HEK293 (cell line): ENCODE measurements at regions not wholly inside any gene's neighbourhood (a gene's known extent, or its start where the extent isn't known, plus 50 kb on each side); places are given as distances from the start of the nearest gene placed in this dataset.
A peak's percentile ranks its signal among the peaks of the same experiment; 100 is the strongest.

Source experiments
- CTCF ChIA-PET: fragments of 350-600 bp; formaldehyde crosslinking; extraction: SDS; loops from one replicate; lab custom pipeline; 2021; ENCODE audit warnings: antibody characterized with exemption; lab: Yijun Ruan, JAX
- POLR2A ChIA-PET: fragments of 300-600 bp; formaldehyde crosslinking; extraction: SDS; loops from one replicate; lab custom pipeline; 2020; ENCODE audit warnings: antibody characterized with exemption, inconsistent platforms; lab: Yijun Ruan, JAX
- H3K27ac ChIP-seq: fragments of 200-500 bp; sonication (Bioruptor generic); 2 replicates; pipeline ENCODE4 v1.5.1; 2014; ENCODE audit warnings: low read depth, low read length, control low read depth, inconsistent platforms; ENCODE audit errors: extremely low read depth
- H3K36me3 ChIP-seq, 2 experiments: fragments of 200-500 bp in 1 of 2; sonication (Bioruptor generic) in 1 of 2; 1 replicate in 1 of 2; 2 replicates in 1 of 2; pipeline ENCODE4 v1.5.1; 2014 to 2017; ENCODE audit warnings: inconsistent platforms in 2 of 2, low read length in 2 of 2; ENCODE audit not compliant: control insufficient read depth in 2 of 2, insufficient read depth in 1 of 2
- H3K4me1 ChIP-seq: fragments of 200-500 bp; sonication (Bioruptor generic); 2 replicates; pipeline ENCODE4 v1.5.1; 2014; ENCODE audit warnings: mild to moderate bottlenecking, low read length, inconsistent platforms; ENCODE audit not compliant: control insufficient read depth, insufficient read depth
- H3K4me3 ChIP-seq: 2 replicates; pipeline ENCODE4 v1.5.1; 2011; ENCODE audit warnings: low read depth, mild to moderate bottlenecking, control low read depth, low read length, moderate library complexity
- H3K9me3 ChIP-seq: fragments of 200-500 bp; sonication (Bioruptor generic); 2 replicates; pipeline ENCODE4 v1.5.1; 2014; ENCODE audit warnings: low read depth, low read length, inconsistent platforms; ENCODE audit not compliant: control insufficient read depth, insufficient read depth
- BCL6B ChIP-seq: fragments of 450-650 bp; formaldehyde crosslinking; IDR thresholded peaks from 2 replicates; pipeline ENCODE4 v1.5.1; 2017; ENCODE audit warnings: missing biosample characterization, missing genetic modification characterization
- EGR2 ChIP-seq: fragments of 450-650 bp; formaldehyde crosslinking; IDR thresholded peaks from 2 replicates; pipeline ENCODE4 v1.5.1; 2016; ENCODE audit warnings: low read depth, missing biosample characterization, missing genetic modification characterization
- GLI4 ChIP-seq: fragments of 450-650 bp; formaldehyde crosslinking; IDR thresholded peaks from 2 replicates; pipeline ENCODE4 v1.5.1; 2016; ENCODE audit warnings: missing biosample characterization, missing genetic modification characterization
- KLF16 ChIP-seq: fragments of 450-650 bp; formaldehyde crosslinking; IDR thresholded peaks from 2 replicates; pipeline ENCODE4 v1.5.1; 2017; ENCODE audit warnings: missing biosample characterization, missing genetic modification characterization
- OVOL3 ChIP-seq: fragments of 450-650 bp; formaldehyde crosslinking; IDR thresholded peaks from 2 replicates; pipeline ENCODE4 v1.5.1; 2016; ENCODE audit warnings: missing biosample characterization, missing genetic modification characterization
- PRDM10 ChIP-seq: fragments of 450-650 bp; formaldehyde crosslinking; IDR thresholded peaks from 2 replicates; pipeline ENCODE4 v1.5.1; 2016; ENCODE audit warnings: missing biosample characterization, missing genetic modification characterization
- SALL2 ChIP-seq: fragments of 450-650 bp; formaldehyde crosslinking; IDR thresholded peaks from 2 replicates; pipeline ENCODE4 v1.5.0; 2017; ENCODE audit warnings: missing biosample characterization, mild to moderate bottlenecking, missing genetic modification characterization, borderline replicate concordance
- SCRT2 ChIP-seq: fragments of 450-650 bp; formaldehyde crosslinking; IDR thresholded peaks from 2 replicates; pipeline ENCODE4 v1.5.1; 2016; ENCODE audit warnings: missing biosample characterization, missing genetic modification characterization
- SP2 ChIP-seq: fragments of 450-650 bp; formaldehyde crosslinking; IDR thresholded peaks from 2 replicates; pipeline ENCODE4 v1.5.1; 2016; ENCODE audit warnings: missing biosample characterization, missing genetic modification characterization
- TRIM28 ChIP-seq: IDR thresholded peaks from 2 replicates; pipeline ENCODE4 v1.6.1; 2011; ENCODE audit warnings: low read length, control low read depth, borderline replicate concordance
- ZBTB10 ChIP-seq: fragments of 450-650 bp; formaldehyde crosslinking; IDR thresholded peaks from 2 replicates; pipeline ENCODE4 v1.5.1; 2016; ENCODE audit warnings: missing biosample characterization, missing genetic modification characterization
- ZFHX2 ChIP-seq: fragments of 450-650 bp; formaldehyde crosslinking; conservative IDR thresholded peaks from 2 replicates; pipeline ENCODE4 v1.5.1; 2016; ENCODE audit warnings: missing biosample characterization, missing genetic modification characterization
- ZFP69B ChIP-seq: fragments of 450-650 bp; formaldehyde crosslinking; IDR thresholded peaks from 2 replicates; pipeline ENCODE4 v1.5.1; 2016; ENCODE audit warnings: missing biosample characterization, missing genetic modification characterization
- ZNF133 ChIP-seq: fragments of 450-650 bp; formaldehyde crosslinking; IDR thresholded peaks from 2 replicates; pipeline ENCODE4 v1.5.1; 2016; ENCODE audit warnings: missing biosample characterization, missing genetic modification characterization
- ZNF157 ChIP-seq: fragments of 450-650 bp; formaldehyde crosslinking; IDR thresholded peaks from 2 replicates; pipeline ENCODE4 v1.5.1; 2016; ENCODE audit warnings: missing biosample characterization, missing genetic modification characterization
- ZNF221 ChIP-seq: fragments of 450-650 bp; formaldehyde crosslinking; IDR thresholded peaks from 2 replicates; pipeline ENCODE4 v1.5.1; 2017; ENCODE audit warnings: missing biosample characterization, missing genetic modification characterization, borderline replicate concordance
- ZNF274 ChIP-seq, 2 experiments: fragments of 200-500 bp in 1 of 2; fragments of 450-650 bp in 1 of 2; sonication (Bioruptor generic) in 1 of 2; formaldehyde crosslinking in 1 of 2; IDR thresholded peaks; 2 replicates each; pipeline versions ENCODE4 v1.5.1 to v1.6.1; 2014 to 2016; ENCODE audit warnings: borderline replicate concordance in 1 of 2, inconsistent platforms in 1 of 2, low read length in 1 of 2, missing biosample characterization in 1 of 2, missing genetic modification characterization in 1 of 2
- ZNF398 ChIP-seq: fragments of 450-650 bp; formaldehyde crosslinking; IDR thresholded peaks from 2 replicates; pipeline ENCODE4 v1.5.1; 2017; ENCODE audit warnings: missing biosample characterization, missing genetic modification characterization
- ZNF416 ChIP-seq: fragments of 450-650 bp; formaldehyde crosslinking; IDR thresholded peaks from 2 replicates; pipeline ENCODE4 v1.5.1; 2016; ENCODE audit warnings: missing biosample characterization, missing genetic modification characterization
- ZNF623 ChIP-seq: fragments of 450-650 bp; formaldehyde crosslinking; IDR thresholded peaks from 2 replicates; pipeline ENCODE4 v1.5.1; 2016; ENCODE audit warnings: missing biosample characterization, missing genetic modification characterization
- ZNF626 ChIP-seq: fragments of 450-650 bp; sonication (Bioruptor Pico); formaldehyde crosslinking; IDR thresholded peaks from 2 replicates; pipeline ENCODE4 v1.5.1; 2018; ENCODE audit warnings: missing biosample characterization, missing genetic modification characterization, inconsistent platforms
- ZNF658 ChIP-seq: fragments of 450-650 bp; formaldehyde crosslinking; IDR thresholded peaks from 2 replicates; pipeline ENCODE4; 2016; ENCODE audit warnings: missing biosample characterization, missing genetic modification characterization
- ZNF785 ChIP-seq: fragments of 450-650 bp; formaldehyde crosslinking; IDR thresholded peaks from 2 replicates; pipeline ENCODE4 v1.5.1; 2016; ENCODE audit warnings: missing biosample characterization, missing genetic modification characterization
- ZNF837 ChIP-seq: fragments of 450-650 bp; formaldehyde crosslinking; IDR thresholded peaks from 2 replicates; pipeline ENCODE4 v1.5.1; 2016; ENCODE audit warnings: missing biosample characterization, missing genetic modification characterization
- ZSCAN16 ChIP-seq: fragments of 450-650 bp; formaldehyde crosslinking; IDR thresholded peaks from 2 replicates; pipeline ENCODE4 v1.5.1; 2016; ENCODE audit warnings: missing biosample characterization, missing genetic modification characterization

GRCh38 chr20:11267762-11268335, 594.0 kb upstream of the JAG1 start:
- POLR2A ChIA-PET: interaction anchor here (0.7 to 2.0 kb wide), 2 partner anchors 593 to 595 kb away, joined by 4 to 7 read pairs; partner anchors contain the start of gene JAG1
- H3K4me1 ChIP-seq: peaks cover 8% of the 10 kb centered on the region; the same call in 1 of the 2 replicates
- CTCF ChIA-PET: interaction anchor here (0.6 to 2.2 kb wide), 5 partner anchors 27 to 715 kb away, joined by 3 to 14 read pairs (median 7); no protein-coding TSS in a partner anchor
- no peaks in the 10 kb centered on the region for H3K9me3 ChIP-seq
- no peaks in the 10 kb centered on the region for H3K36me3 ChIP-seq
- TF ChIP-seq ZNF398 (tag by site-specific recombination): no peak
- TF ChIP-seq ZSCAN16 (tag by site-specific recombination): no peak
- TF ChIP-seq ZNF274 (IDR thresholded peaks at IDR 0.05; ENCODE audit: low read length): no peak
- no peak for TF ChIP-seq ZNF274 (tag by site-specific recombination; IDR thresholded peaks at IDR 0.05; ENCODE audit: borderline replicate concordance)
- TF ChIP-seq GLI4 (tag by site-specific recombination): no peak
- no peak for TF ChIP-seq PRDM10 (tag by site-specific recombination)
- no peak for TF ChIP-seq ZFP69B (tag by site-specific recombination)
- no peak for TF ChIP-seq ZNF623 (tag by site-specific recombination)
- no peak for TF ChIP-seq ZNF157
- TF ChIP-seq ZNF221: no peak
- no peak for TF ChIP-seq ZNF626 (tag by site-specific recombination)
- TF ChIP-seq SCRT2: no peak
- TF ChIP-seq TRIM28: no peak
- TF ChIP-seq OVOL3: no peak
- TF ChIP-seq ZNF658 (tag by site-specific recombination): no peak
- no peak overlapping the region for H3K4me3 ChIP-seq
- H3K27ac ChIP-seq: peak overlapping the region; percentile 49; the same call in 1 of the 2 replicates

GRCh38 chr20:11270566-11270965, 596.8 kb upstream of the JAG1 start:
- Histone ChIP-seq H3K4me3 (no peak overlapping the region), H3K27ac (no peak overlapping the region)
- TF ChIP-seq KLF16 (tag by site-specific recombination) (no peak), ZFHX2 (tag by site-specific recombination) (0 out of 2 replicates have a peak, but pooled peaks have one; percentile 23), SP2 (tag by site-specific recombination) (no peak), ZBTB10 (no peak), ZNF133 (no peak), ZNF785 (tag by site-specific recombination) (no peak), ZNF416 (tag by site-specific recombination) (no peak), EGR2 (peak; percentile 39; the same call in 1 of the 2 replicates), SALL2 (no peak), ZNF837 (tag by site-specific recombination) (no peak), BCL6B (no peak)
- TF ChIP-seq, all 188 proteins: peak for 2
- H3K4me1 ChIP-seq: peaks cover 8% of the 10 kb centered on the region; the same call in 1 of the 2 replicates
- no peaks in the 10 kb centered on the region for H3K9me3 ChIP-seq
- CTCF ChIA-PET: interaction anchor here (0.6 kb wide), 2 partner anchors 267 to 492 kb away, joined by 3 to 4 read pairs; no protein-coding TSS in a partner anchor
- POLR2A ChIA-PET: no interaction called here
- H3K36me3 ChIP-seq: no peaks in the 10 kb centered on the region
